ENCODE measurements at regions not wholly inside any gene's neighbourhood (a gene's known extent, or its start where the extent isn't known, plus 50 kb on each side); places are given as distances from the start of the nearest gene placed in this dataset.

- DNase-seq (ENCODE audit: low read depth in 2 of 2) = no peak
Observed at GRCh38 chr16:54341892-54342776, 55.5 kb upstream of the IRX3 start.

- no peak for DNase-seq (ENCODE audit: low read depth in 2 of 2)
Observed at GRCh38 chr16:54340531-54340930, 53.9 kb upstream of the IRX3 start.

- DNase-seq (ENCODE audit: low read depth in 2 of 2) = no peak
Observed at GRCh38 chr16:54336631-54337204, 50.1 kb upstream of the IRX3 start.
